ENCODE measurements at regions not wholly inside any gene's neighbourhood (a gene's known extent, or its start where the extent isn't known, plus 50 kb on each side); places are given as distances from the start of the nearest gene placed in this dataset.

DNA sequence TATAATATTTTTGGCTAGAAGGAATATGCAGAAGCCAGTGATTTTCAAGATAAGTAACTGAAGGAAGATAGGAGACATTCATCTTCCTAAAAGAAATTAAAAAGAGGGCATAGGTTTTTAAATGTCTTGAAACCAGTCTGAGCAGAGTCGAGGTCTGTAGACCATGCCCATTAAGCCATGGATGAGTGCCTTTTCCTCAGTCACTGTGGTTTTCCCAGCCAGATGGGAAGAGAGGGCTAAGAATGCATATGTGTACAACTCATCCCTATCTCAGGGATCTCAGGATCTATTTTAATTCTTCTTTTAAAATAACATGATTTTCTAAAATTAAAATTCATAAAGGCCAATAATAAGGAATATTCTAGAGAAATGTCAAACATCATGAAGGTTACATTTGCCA is 112.8 kb downstream of the PPP1R3A start:
- TF ChIP-seq POLR2AphosphoS5 (IDR thresholded peaks at IDR 0.05; ENCODE audit: insufficient read depth in 1 of 2, low read depth in 1 of 2) = no peak
- TF ChIP-seq POLR2A (IDR thresholded peaks at IDR 0.05) = no peak
